Aorta (tissue), 5 donors: ENCODE measurements at regions not wholly inside any gene's neighbourhood (a gene's known extent, or its start where the extent isn't known, plus 50 kb on each side); places are given as distances from the start of the nearest gene placed in this dataset.

Experiments
- ATAC-seq: fragments of 200-7000 bp; cut with Tn5 transposase; one replicate; pipeline ENCODE4 v1.9.1; 2022; ENCODE audit warnings: moderate library complexity; ENCODE audit not compliant: low FRiP score
- DNase-seq, 2 donors: peaks; one replicate each; pipeline ENCODE4 v3.0.0-alpha.2; 2020
- H3K27ac ChIP-seq, 2 donors: one replicate each; pipeline ENCODE4 v1.5.1; 2013; ENCODE audit warnings: low read length in 2 of 2, mild to moderate bottlenecking in 2 of 2, moderate library complexity in 2 of 2, control low read depth in 1 of 2, inconsistent platforms in 1 of 2, low read depth in 1 of 2
- H3K27me3 ChIP-seq, 2 donors: one replicate each; pipeline ENCODE4 v1.6.1; 2013; ENCODE audit warnings: control low read depth in 1 of 2, low read length in 1 of 2, mild to moderate bottlenecking in 1 of 2, moderate library complexity in 1 of 2; ENCODE audit not compliant: insufficient read depth in 2 of 2, control insufficient read depth in 1 of 2
- H3K36me3 ChIP-seq, 2 donors: one replicate each; pipeline ENCODE4 v1.6.1; 2013; ENCODE audit warnings: control low read depth in 1 of 2, low read length in 1 of 2, mild to moderate bottlenecking in 1 of 2; ENCODE audit not compliant: insufficient read depth in 2 of 2, control insufficient read depth in 1 of 2
- H3K4me1 ChIP-seq, 2 donors: one replicate each; pipeline ENCODE4 v1.6.1; 2013; ENCODE audit warnings: low read length in 2 of 2, control low read depth in 1 of 2, mild to moderate bottlenecking in 1 of 2, moderate library complexity in 1 of 2; ENCODE audit not compliant: insufficient read depth in 2 of 2, control insufficient read depth in 1 of 2
- H3K4me3 ChIP-seq, 2 donors: one replicate each; pipeline ENCODE4 v1.5.1; 2013; ENCODE audit warnings: low read length in 2 of 2, control low read depth in 1 of 2, mild to moderate bottlenecking in 1 of 2
- H3K9me3 ChIP-seq: one replicate; pipeline ENCODE4 v1.6.1; 2013; ENCODE audit warnings: mild to moderate bottlenecking, low read length; ENCODE audit not compliant: control insufficient read depth
- WGBS, 2 donors: extraction: QIAGEN DNeasy Blood & Tissue Kit; methylation state at CpG; one replicate each; pipeline ENCODE4 v1.1.7; 2013; 5-methylcytosine and 5-hydroxymethylcytosine counted together
- intact Hi-C, 2 donors: fragments of 100-400 bp; cut with DNase I; formaldehyde crosslinking; loops; one replicate each; pipeline versions ENCODE4 v1.14.2 to v1.15.0; 2022
- donor health status: healthy with polysubstance abuse.
- donor health status: Bipolar disorder and iron deficiency.
- donor health status: DM: no; HTN: no; CAD: no.
- donor health status: DM: no; HTN: no; CAD: no.
- donor health status: DM: yes; HTN: yes; CAD: no.

DNA sequence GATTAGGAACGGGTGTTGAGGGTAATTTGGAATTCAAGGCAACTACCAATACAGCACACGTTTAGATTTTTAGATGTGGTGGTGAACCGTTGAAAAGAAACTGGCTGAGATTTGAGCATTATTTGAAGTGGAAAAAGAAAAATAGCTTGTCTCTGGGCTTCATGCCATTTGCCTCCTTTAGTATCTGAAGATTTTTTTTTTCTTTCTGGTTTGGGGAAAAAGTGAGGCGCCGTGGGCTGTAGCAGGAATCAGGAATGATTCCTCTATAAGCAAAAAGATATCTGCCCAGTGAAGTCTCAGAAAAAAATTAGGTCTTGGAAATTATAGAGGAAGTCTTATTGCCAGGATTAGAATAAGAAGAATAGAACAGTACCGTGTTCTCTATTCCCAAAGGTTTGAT is 88.5 kb downstream of the RPS12 start:
- Histone ChIP-seq H3K4me3 (no peak overlapping the region), H3K4me1 (no peaks in the 10 kb centered on the region), H3K9me3 (no peaks in the 10 kb centered on the region), H3K27ac (no peak overlapping the region), H3K36me3 (no peaks in the 10 kb centered on the region), H3K27me3 (no peaks in the 10 kb centered on the region)
- WGBS, 2 donors = 8 to 15% methylated on average over 6 of the region's 6 CpGs
- no peak for ATAC-seq
- intact Hi-C loops = no loop called here
- DNase-seq = no peak

DNA sequence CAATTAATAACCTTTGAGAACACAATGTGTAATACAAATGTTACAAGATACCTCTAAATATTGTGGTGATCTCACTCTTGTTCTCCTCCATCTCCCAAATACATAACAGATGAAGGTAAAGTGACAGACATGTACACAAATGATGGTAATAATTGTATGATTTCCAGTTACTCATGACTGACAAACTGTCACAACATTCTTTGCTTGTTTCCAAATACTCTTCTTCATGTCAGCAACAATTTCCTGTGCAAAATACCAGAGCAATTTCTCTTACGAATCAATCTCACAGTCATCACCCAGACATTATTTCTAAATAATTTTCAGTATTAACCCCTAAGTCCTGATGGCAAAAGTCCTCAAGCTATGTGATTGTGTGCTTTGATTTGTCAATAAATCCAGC is 92.9 kb downstream of the RPS12 start:
- Histone ChIP-seq H3K4me1 (no peaks in the 10 kb centered on the region), H3K27me3 (no peaks in the 10 kb centered on the region), H3K36me3 (no peaks in the 10 kb centered on the region), H3K27ac (no peak overlapping the region), H3K9me3 (no peaks in the 10 kb centered on the region), H3K4me3 (no peak overlapping the region)
- 28 to 39% methylated on average over 1 of the region's 1 CpG for WGBS, 2 donors
- intact Hi-C loops = no loop called here
- no peak for ATAC-seq
- DNase-seq = no peak

DNA sequence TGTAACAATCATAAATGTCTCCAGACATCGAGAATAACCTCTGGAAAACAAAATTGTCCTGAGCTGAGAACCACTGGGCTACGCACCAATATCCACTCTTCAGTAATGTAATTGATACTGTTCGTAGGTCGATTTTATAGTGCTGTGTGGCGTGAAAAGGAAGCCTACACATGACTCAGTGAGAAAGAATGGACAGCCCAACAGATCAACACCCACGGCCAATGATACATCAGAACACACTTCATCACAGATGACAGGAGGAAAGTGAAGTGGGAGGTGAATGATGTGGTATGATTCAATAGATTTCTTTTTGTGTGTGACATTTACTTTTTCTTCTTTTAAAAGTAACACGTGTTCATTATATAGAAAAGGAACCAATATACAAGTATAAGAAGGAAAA is 93.5 kb downstream of the RPS12 start:
- no peaks in the 10 kb centered on the region for H3K27me3 ChIP-seq
- H3K4me3 ChIP-seq = no peak overlapping the region
- no peaks in the 10 kb centered on the region for H3K9me3 ChIP-seq
- WGBS, 2 donors = 74 to 83% methylated on average over 7 of the region's 7 CpGs
- H3K27ac ChIP-seq = no peak overlapping the region
- no peak for ATAC-seq
- intact Hi-C loops = no loop called here
- DNase-seq = no peak
- no peaks in the 10 kb centered on the region for H3K4me1 ChIP-seq
- H3K36me3 ChIP-seq = no peaks in the 10 kb centered on the region

DNA sequence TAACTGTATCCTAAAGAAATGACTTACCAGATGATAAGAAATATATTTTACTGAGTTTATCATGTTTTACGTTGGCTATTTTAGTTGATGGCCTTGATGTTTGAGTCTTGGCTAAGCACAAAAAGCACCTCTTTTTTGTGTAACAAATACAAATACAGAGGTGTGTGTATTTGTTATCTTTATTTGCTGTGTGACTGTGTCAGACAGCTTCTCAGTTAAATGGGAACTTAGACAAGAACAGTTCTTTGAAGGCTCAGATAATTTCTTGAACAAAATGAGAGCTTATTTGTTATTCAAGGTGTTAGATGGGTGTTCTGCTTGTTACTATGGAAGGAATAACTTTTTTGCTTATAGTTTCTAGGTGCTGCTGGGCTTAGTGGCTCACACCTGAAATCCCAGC is 95.4 kb downstream of the RPS12 start:
- intact Hi-C loops = no loop called here

DNA sequence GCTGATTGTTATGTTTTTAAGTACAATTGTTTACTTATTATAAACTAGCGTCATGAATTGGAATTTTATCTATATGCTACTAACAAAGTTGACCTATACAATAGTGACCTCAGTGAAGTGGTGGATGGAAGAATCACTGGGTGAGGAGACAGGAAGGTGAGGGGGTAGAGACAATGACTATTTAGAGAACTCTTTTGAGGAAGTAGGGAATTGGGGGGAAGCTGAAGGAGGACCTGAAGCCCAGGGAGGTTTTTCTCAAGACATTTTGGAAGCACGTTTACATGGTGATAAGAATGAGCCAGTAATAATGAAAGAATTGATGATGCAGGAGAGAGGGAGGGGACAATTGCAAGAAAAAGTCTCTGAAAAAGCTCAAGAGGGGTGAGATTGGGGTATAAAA is 96.4 kb downstream of the RPS12 start:
- H3K27ac ChIP-seq = no peak overlapping the region
- 26 to 31% methylated on average over 2 of the region's 2 CpGs for WGBS, 2 donors
- intact Hi-C loops = no loop called here
- DNase-seq = no peak
- H3K36me3 ChIP-seq = no peaks in the 10 kb centered on the region
- no peaks in the 10 kb centered on the region for H3K4me1 ChIP-seq
- H3K4me3 ChIP-seq = no peak overlapping the region
- no peaks in the 10 kb centered on the region for H3K9me3 ChIP-seq
- no peak for ATAC-seq
- H3K27me3 ChIP-seq = no peaks in the 10 kb centered on the region

More for the DNA sequence above, 95.4 kb downstream of the RPS12 start:
- H3K27ac ChIP-seq = no peak overlapping the region
- no peak overlapping the region for H3K4me3 ChIP-seq
- H3K4me1 ChIP-seq = no peaks in the 10 kb centered on the region
- no peaks in the 10 kb centered on the region for H3K36me3 ChIP-seq
- no peaks in the 10 kb centered on the region for H3K9me3 ChIP-seq
- H3K27me3 ChIP-seq = no peaks in the 10 kb centered on the region
- DNase-seq (no peak), ATAC-seq (no peak)
- 67 to 73% methylated on average over 1 of the region's 1 CpG for WGBS, 2 donors

DNA sequence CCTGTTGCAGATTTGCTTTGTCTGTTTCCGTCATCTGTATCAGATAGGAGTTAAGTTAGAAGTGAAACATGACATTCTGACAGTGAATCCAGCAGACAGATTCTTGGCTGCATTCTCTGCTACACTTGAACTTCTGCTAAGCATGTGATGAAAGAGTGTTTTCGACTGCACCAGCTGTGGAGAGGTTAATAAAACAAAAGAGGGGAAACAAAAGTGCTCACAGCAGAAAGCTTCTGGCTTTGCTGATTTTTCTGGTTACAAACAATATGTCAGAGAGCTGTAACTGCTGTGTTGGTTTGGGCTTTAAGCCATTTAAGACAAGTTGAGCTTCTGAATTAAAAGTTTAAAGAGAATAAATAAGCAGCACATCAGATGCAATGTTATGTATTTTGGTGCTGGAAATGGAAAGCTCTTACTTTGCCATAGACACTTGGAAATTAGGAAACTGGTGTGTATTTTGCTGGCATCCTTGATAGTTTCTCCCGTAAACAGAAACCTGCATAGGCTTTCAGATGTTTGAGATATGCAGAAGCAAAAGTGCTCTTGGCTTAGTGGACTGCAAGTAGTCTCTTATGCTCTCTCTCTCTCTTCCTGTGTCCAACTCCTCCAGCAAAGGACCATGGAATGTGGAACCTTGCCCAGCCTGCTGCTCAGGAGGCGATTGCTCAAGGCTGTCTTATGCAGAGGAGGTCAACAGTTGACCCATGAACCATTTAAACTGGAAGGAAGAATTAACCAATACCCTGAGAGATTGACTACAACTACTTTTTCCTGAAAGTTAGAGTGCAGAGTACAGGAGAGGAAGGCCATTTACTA is 104.9 kb downstream of the RPS12 start:
- Histone ChIP-seq H3K9me3 (no peaks in the 10 kb centered on the region), H3K36me3 (no peaks in the 10 kb centered on the region), H3K27ac (no peak overlapping the region), H3K27me3 (no peaks in the 10 kb centered on the region), H3K4me3 (no peak overlapping the region), H3K4me1 (no peaks in the 10 kb centered on the region)
- DNase-seq (peak in 1 of 2 donors; percentile 68), ATAC-seq (no peak)
- intact Hi-C loops = no loop called here
- 15 to 18% methylated on average over 4 of the region's 4 CpGs for WGBS, 2 donors

DNA sequence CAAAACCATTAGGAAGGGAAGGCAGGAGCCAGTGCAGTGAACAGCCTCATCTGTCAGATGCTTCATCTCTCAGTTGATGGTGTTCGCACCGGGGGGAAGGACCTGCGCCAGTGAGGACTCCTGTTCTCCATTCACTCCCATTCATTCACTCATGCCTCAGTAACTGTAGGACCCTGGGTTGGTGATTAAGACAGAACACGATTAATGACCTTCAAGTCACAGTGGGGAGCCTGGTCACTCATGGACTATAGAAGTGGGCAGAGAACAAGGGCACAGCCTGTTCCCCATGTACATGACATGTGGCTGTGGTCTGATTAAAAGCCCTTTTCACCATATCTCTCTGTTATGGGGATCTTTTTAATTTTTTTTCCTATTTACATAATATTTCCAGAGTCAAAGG is 113.3 kb downstream of the RPS12 start:
- Histone ChIP-seq H3K4me3 (no peak overlapping the region), H3K9me3 (no peaks in the 10 kb centered on the region), H3K36me3 (no peaks in the 10 kb centered on the region), H3K27me3 (no peaks in the 10 kb centered on the region), H3K4me1 (no peaks in the 10 kb centered on the region), H3K27ac (no peak overlapping the region)
- ATAC-seq = no peak
- 80 to 89% methylated on average over 4 of the region's 4 CpGs for WGBS, 2 donors
- intact Hi-C loops = no loop called here
- DNase-seq = no peak

DNA sequence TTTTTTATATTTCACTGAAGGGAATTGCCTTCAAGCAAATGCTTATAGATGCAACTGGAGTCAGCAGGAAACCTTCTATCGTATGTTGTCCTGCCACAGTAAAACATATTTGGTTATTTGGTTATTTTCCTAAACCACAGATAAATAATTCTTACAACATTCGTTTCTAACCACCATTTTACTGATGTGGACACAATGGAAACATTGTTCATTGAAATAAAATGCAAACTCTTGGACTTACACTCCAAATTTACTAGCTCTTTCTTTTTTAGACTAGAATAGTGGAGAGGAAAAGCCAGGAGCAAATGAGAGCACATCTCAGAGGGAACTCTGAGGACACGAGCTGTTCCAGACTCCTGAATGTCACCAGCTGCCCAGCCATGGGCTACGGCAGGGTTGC is 114.8 kb downstream of the RPS12 start:
- ATAC-seq = no peak
- no peaks in the 10 kb centered on the region for H3K4me1 ChIP-seq
- no peaks in the 10 kb centered on the region for H3K9me3 ChIP-seq
- intact Hi-C loops = no loop called here
- no peak for DNase-seq
- no peaks in the 10 kb centered on the region for H3K27me3 ChIP-seq
- H3K4me3 ChIP-seq = no peak overlapping the region
- H3K27ac ChIP-seq = no peak overlapping the region
- WGBS, 2 donors = 71 to 78% methylated on average over 4 of the region's 4 CpGs
- H3K36me3 ChIP-seq = no peaks in the 10 kb centered on the region

DNA sequence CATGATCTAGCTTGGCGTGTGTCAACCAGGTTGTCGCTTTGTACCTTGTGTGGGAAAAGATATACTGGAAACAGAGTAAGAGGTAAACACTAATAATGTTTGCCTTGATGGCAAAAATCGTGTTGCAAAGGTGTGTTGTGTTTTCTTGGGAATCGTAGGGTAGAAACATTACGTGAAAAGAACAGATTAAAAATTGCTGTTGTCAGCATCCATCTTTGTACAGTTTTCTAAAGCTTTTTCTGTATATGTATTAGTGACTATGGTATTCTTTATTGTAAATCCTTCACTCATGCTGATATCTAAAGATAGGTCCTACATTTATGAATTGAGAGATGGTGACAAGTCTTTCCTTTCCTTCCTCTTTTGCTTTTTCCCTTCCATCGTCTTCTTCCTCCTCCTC is 116.9 kb downstream of the RPS12 start:
- intact Hi-C loops = no loop called here
- Histone ChIP-seq H3K27ac (no peak overlapping the region), H3K36me3 (no peaks in the 10 kb centered on the region), H3K4me3 (no peak overlapping the region), H3K4me1 (no peaks in the 10 kb centered on the region), H3K9me3 (no peaks in the 10 kb centered on the region), H3K27me3 (peaks cover 0 to 2% of the 10 kb centered on the region in 2 donors)
- no peak for ATAC-seq
- DNase-seq = no peak
- WGBS, 2 donors = 82 to 86% methylated on average over 6 of the region's 6 CpGs
